Tongue (tissue), 1 donor: ENCODE measurements at regions not wholly inside any gene's neighbourhood (a gene's known extent, or its start where the extent isn't known, plus 50 kb on each side); places are given as distances from the start of the nearest gene placed in this dataset.

Experiments used
- DNase-seq: peaks from one replicate; pipeline ENCODE4 v3.0.0-alpha.2; 2015

- no peak for DNase-seq
Measured at GRCh38 chr4:62133101-62133897, 933.2 kb downstream of the ADGRL3 start.

GRCh38 chr4:62131049-62131448 is 930.9 kb downstream of the ADGRL3 start:
- DNase-seq, result no peak

GRCh38 chr4:62130637-62131036 is 930.5 kb downstream of the ADGRL3 start:
- DNase-seq, result peak; percentile 47

- no peak for DNase-seq
Measured at GRCh38 chr4:62130230-62130629, 930.1 kb downstream of the ADGRL3 start.
